UCSD-AML1 (cell line): ENCODE measurements at regions not wholly inside any gene's neighbourhood (a gene's known extent, or its start where the extent isn't known, plus 50 kb on each side); places are given as distances from the start of the nearest gene placed in this dataset.

Experiments
- DNase-seq: peaks from one replicate; lab custom pipeline; 2025; ENCODE audit not compliant: unreplicated experiment; lab: John Stamatoyannopoulos, UW

GRCh38 chr9:14434158-14434504 lies 120.2 kb upstream of the NFIB start:
- DNase-seq = no peak

GRCh38 chr9:14433351-14434157 lies 119.6 kb upstream of the NFIB start:
- peak; percentile 33 for DNase-seq

- no peak for DNase-seq
Observed at GRCh38 chr9:14432666-14433350, 118.9 kb upstream of the NFIB start.

- DNase-seq = peak; percentile 34
Observed at GRCh38 chr9:14428781-14429230, 114.9 kb upstream of the NFIB start.

- DNase-seq = no peak
Observed at GRCh38 chr9:14427419-14427818, 113.5 kb upstream of the NFIB start.

GRCh38 chr9:14424983-14425382 lies 111.0 kb upstream of the NFIB start:
- no peak for DNase-seq

- no peak for DNase-seq
Observed at GRCh38 chr9:14424289-14424688, 110.3 kb upstream of the NFIB start.

GRCh38 chr9:14423815-14424261 lies 109.9 kb upstream of the NFIB start:
- no peak for DNase-seq

- no peak for DNase-seq
Observed at GRCh38 chr9:14421291-14421690, 107.3 kb upstream of the NFIB start.

GRCh38 chr9:14418941-14419937 lies 105.3 kb upstream of the NFIB start:
- no peak for DNase-seq

GRCh38 chr9:14418301-14418940 lies 104.5 kb upstream of the NFIB start:
- DNase-seq = no peak

GRCh38 chr9:14417237-14417636 lies 103.3 kb upstream of the NFIB start:
- no peak for DNase-seq

GRCh38 chr9:14415947-14416346 lies 102.0 kb upstream of the NFIB start:
- DNase-seq = no peak

GRCh38 chr9:14413812-14414211 lies 99.9 kb upstream of the NFIB start:
- DNase-seq = no peak

GRCh38 chr9:14412775-14413174 lies 98.8 kb upstream of the NFIB start:
- no peak for DNase-seq

GRCh38 chr9:14406463-14406862 lies 92.5 kb upstream of the NFIB start:
- DNase-seq = no peak

- no peak for DNase-seq
Observed at GRCh38 chr9:14405176-14405706, 91.3 kb upstream of the NFIB start.

- no peak for DNase-seq
Observed at GRCh38 chr9:14403081-14403480, 89.1 kb upstream of the NFIB start.

- no peak for DNase-seq
Observed at GRCh38 chr9:14402583-14402982, 88.6 kb upstream of the NFIB start.

- DNase-seq = no peak
Observed at GRCh38 chr9:14401911-14402310, 88.0 kb upstream of the NFIB start.

- DNase-seq = no peak
Observed at GRCh38 chr9:14400658-14400995, 86.7 kb upstream of the NFIB start.
